HepG2 (cell line): ENCODE measurements at regions not wholly inside any gene's neighbourhood (a gene's known extent, or its start where the extent isn't known, plus 50 kb on each side); places are given as distances from the start of the nearest gene placed in this dataset.
"Not testable (repeated sequence)": the region's sequence is repeated elsewhere in the genome, so short reads cannot be mapped to it uniquely, and the experiment has no call there.

Experiments
- ATAC-seq: fragments of 200-7000 bp; cut with Tn5 transposase; 3 replicates; pipeline ENCODE4 v1.9.1; 2020; ENCODE audit warnings: mild to moderate bottlenecking, moderate library complexity
- BruUV-seq: library from RNA; stranded (reverse); fragments of 400-500 nt; replicated peaks from 2 replicates; lab custom pipeline; 2021; lab: Mats Ljungman, UMichigan
- CTCF ChIA-PET: fragments of 300-600 bp; formaldehyde crosslinking; extraction: SDS; loops from one replicate; lab custom pipeline; 2021; ENCODE audit warnings: low total read pairs, inconsistent platforms, low intra/inter-chr PET ratio; lab: Yijun Ruan, JAX
- POLR2A ChIA-PET: fragments of 350-600 bp; sonication (Branson Sonifier 250); formaldehyde crosslinking; loops from one replicate; lab custom pipeline; 2020; ENCODE audit warnings: antibody characterized with exemption, inconsistent platforms; lab: Yijun Ruan, JAX
- DNase-seq: peaks from one replicate; pipeline ENCODE4 v3.0.0-alpha.2; 2015; ENCODE audit warnings: low spot score
- FAIRE-seq: peaks from 3 replicates; lab custom pipeline; 2011; peaks lifted over from hg19 to GRCh38; lab: Jason Lieb, UNC
- H2AFZ ChIP-seq: one replicate; pipeline ENCODE4 v1.6.1; 2011; ENCODE audit warnings: low read length, inconsistent platforms
- H3K27ac ChIP-seq: fragments of 300-600 bp; 3 replicates; pipeline ENCODE4 v1.8.0; 2011; ENCODE audit warnings: mixed run types, mild to moderate bottlenecking, mixed read lengths, low read length, inconsistent platforms; ENCODE audit not compliant: insufficient read depth; ENCODE audit errors: extremely low read length
- H3K27me3 ChIP-seq, 2 experiments: fragments of 200-600 bp in 1 of 2; 2 replicates in 1 of 2; 3 replicates in 1 of 2; pipeline versions ENCODE4 v1.6.0 to v1.8.0; 2011; ENCODE audit warnings: low read length in 2 of 2, mild to moderate bottlenecking in 2 of 2, moderate library complexity in 2 of 2, inconsistent platforms in 1 of 2; ENCODE audit not compliant: insufficient read depth in 2 of 2, control insufficient read depth in 1 of 2
- H3K36me3 ChIP-seq, 2 experiments: fragments of 200-600 bp in 1 of 2; replicated peaks in 1 of 2; 2 replicates in 1 of 2; 3 replicates in 1 of 2; pipeline versions ENCODE4 v1.5.1 to v1.8.0; 2011; ENCODE audit warnings: low read length in 2 of 2, inconsistent platforms in 1 of 2; ENCODE audit not compliant: insufficient read depth in 2 of 2, control insufficient read depth in 1 of 2
- H3K4me1 ChIP-seq: 2 replicates; pipeline ENCODE4 v1.5.1; 2012; ENCODE audit warnings: low read length, inconsistent platforms; ENCODE audit not compliant: insufficient read depth
- H3K4me2 ChIP-seq: 2 replicates; pipeline ENCODE4 v1.6.0; 2011; ENCODE audit warnings: low read depth, low read length, inconsistent platforms
- H3K4me3 ChIP-seq, 3 experiments: fragments of 200-600 bp in 1 of 3; sonication (generic), shearing (Covaris generic) in 1 of 3; replicated peaks in 1 of 3; 2 replicates each; pipeline ENCODE4 v1.5.1; 2011 to 2016; ENCODE audit warnings: low read length in 3 of 3, inconsistent platforms in 2 of 3, low read depth in 2 of 3, mild to moderate bottlenecking in 2 of 3, control low read depth in 1 of 3, mixed read lengths in 1 of 3; ENCODE audit not compliant: insufficient read depth in 1 of 3
- H3K79me2 ChIP-seq: one replicate; pipeline ENCODE4 v1.6.1; 2011; ENCODE audit warnings: low read length, inconsistent platforms; ENCODE audit not compliant: insufficient read depth
- H3K9ac ChIP-seq: 2 replicates; pipeline ENCODE4 v1.6.0; 2011; ENCODE audit warnings: mild to moderate bottlenecking, low read depth, low read length, inconsistent platforms; ENCODE audit not compliant: insufficient read depth
- H3K9me3 ChIP-seq: 2 replicates; pipeline ENCODE4 v1.5.1; 2012; ENCODE audit warnings: mild to moderate bottlenecking, low read length
- H4K20me1 ChIP-seq: 2 replicates; pipeline ENCODE4 v1.6.0; 2011; ENCODE audit warnings: inconsistent platforms, mild to moderate bottlenecking, low read length, moderate library complexity; ENCODE audit not compliant: insufficient read depth
- CBX2 ChIP-seq, 2 experiments: fragments of 200-600 bp in 1 of 2; sonication (generic); formaldehyde crosslinking in 1 of 2; IDR thresholded peaks; 2 replicates each; pipeline versions ENCODE4 v1.7.0 to v1.8.1; 2018 to 2022; ENCODE audit warnings: low read depth in 2 of 2, low read length in 1 of 2, mild to moderate bottlenecking in 1 of 2, missing genetic modification reagents in 1 of 2
- DPF2 ChIP-seq: sonication (generic); formaldehyde crosslinking; IDR thresholded peaks from 2 replicates; pipeline ENCODE4 v1.4.0; 2020; ENCODE audit warnings: mild to moderate bottlenecking, low read depth, missing genetic modification reagents, borderline replicate concordance
- KDM1A ChIP-seq: IDR thresholded peaks from 2 replicates; pipeline ENCODE4 v1.6.1; 2016; ENCODE audit warnings: missing compliant biosample characterization
- MTF1 ChIP-seq: sonication (generic); formaldehyde crosslinking; IDR thresholded peaks from 2 replicates; pipeline ENCODE4 v1.5.0; 2020; ENCODE audit warnings: missing genetic modification reagents
- PHF20 ChIP-seq: sonication (generic); formaldehyde crosslinking; IDR thresholded peaks from 2 replicates; pipeline ENCODE4 v1.5.0; 2020; ENCODE audit warnings: mild to moderate bottlenecking, missing genetic modification reagents
- RBM22 ChIP-seq: fragments of 200-400 bp; formaldehyde crosslinking; optimal IDR thresholded peaks from 2 replicates; pipeline ENCODE3; 2017; ENCODE audit warnings: mild to moderate bottlenecking, low read length, moderate library complexity
- WGBS: methylation state at CpG from one replicate; pipeline ENCODE4 v1.1.6; 2017; ENCODE audit warnings: low lambda C conversion rate; 5-methylcytosine and 5-hydroxymethylcytosine counted together
- in situ Hi-C: cut with HindIII; loops from 2 replicates; pipeline ENCODE4 v1.10.0; 2017; ENCODE audit warnings: low pct_unique_long_range_greater_than_20kb; ENCODE audit not compliant: extremely low pct_ligation_motif_present
- intact Hi-C: fragments of 100-400 bp; cut with micrococcal nuclease; formaldehyde crosslinking; loops from one replicate; pipeline ENCODE4 v1.10.0; 2022; ENCODE audit not compliant: unreplicated experiment

DNA sequence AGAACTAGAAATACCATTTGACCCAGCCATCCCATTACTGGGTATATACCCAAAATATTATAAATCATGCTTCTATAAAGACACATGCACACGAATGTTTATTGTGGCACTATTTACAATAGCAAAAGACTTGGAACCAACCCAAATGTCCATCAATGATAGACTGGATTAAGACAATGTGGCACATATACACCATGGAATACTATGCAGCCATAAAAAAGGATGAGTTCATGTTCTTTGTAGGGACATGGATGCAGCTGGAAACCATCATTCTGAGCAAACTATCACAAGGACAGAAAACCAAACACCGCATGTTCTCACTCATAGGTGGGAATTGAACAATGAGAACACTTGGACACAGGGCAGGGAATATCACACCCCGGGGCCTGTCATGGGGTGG is 110.8 kb downstream of the PJA1 start:
- H3K9ac ChIP-seq, CTCF ChIA-PET, H2AFZ ChIP-seq, POLR2A ChIA-PET, FAIRE-seq, H3K9me3 ChIP-seq, H3K79me2 ChIP-seq, intact Hi-C loops, H3K36me3 ChIP-seq, H3K4me2 ChIP-seq, H3K27me3 ChIP-seq, H4K20me1 ChIP-seq, H3K4me1 ChIP-seq, H3K4me3 ChIP-seq, DNase-seq, in situ Hi-C loops, H3K27ac ChIP-seq, ATAC-seq, BruUV-seq: not testable (repeated sequence)
- WGBS: 33% methylated on average over 3 of the region's 3 CpGs

DNA sequence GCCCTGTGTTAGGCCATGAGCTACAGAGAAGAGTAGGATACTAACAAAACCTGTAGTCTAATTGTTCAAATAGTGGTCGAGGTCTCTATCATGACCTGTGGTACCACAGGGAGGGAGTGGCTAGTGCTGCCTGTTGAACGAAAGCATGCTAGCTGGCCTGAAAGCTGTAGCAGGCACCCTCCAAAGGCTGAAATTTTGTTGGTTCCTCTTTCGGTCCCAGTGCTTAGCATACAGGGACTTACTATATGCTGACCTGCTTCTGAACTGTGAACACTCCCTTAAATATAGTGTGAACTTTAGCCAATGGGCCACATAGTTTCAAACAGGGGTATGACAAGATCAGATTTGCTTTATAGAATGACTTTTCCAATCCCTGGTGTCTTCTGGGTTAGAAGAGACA is 113.4 kb downstream of the PJA1 start:
- Histone ChIP-seq H3K27me3 (no peaks in the 10 kb centered on the region), H3K79me2 (no peaks in the 10 kb centered on the region)
- WGBS: 80% methylated on average over 1 of the region's 3 CpGs
- TF ChIP-seq MTF1 (CRISPR knock-in tag) (no peak), PHF20 (CRISPR knock-in tag) (no peak), RBM22 (no peak), CBX2 (IDR thresholded peaks at IDR 0.05; ENCODE audit: low read depth, low read length) (no peak), CBX2 (CRISPR knock-in tag; IDR thresholded peaks at IDR 0.05; ENCODE audit: low read depth) (no peak), KDM1A (CRISPR knock-in tag) (no peak), DPF2 (CRISPR knock-in tag) (no peak)
- TF ChIP-seq, all 625 proteins: peak for 0
- no peak overlapping the region for H3K27ac ChIP-seq
- ATAC-seq (no peak), FAIRE-seq (no peak), DNase-seq (no peak)
- no peak overlapping the region for H3K9ac ChIP-seq
- intact Hi-C loops (no loop called here), in situ Hi-C loops (no loop called here)
- no peaks in the 10 kb centered on the region for H4K20me1 ChIP-seq
- H3K4me3 ChIP-seq: no peak overlapping the region
- no TSS peak for BruUV-seq
- no peak overlapping the region for H3K4me2 ChIP-seq
- ChIA-PET CTCF (no interaction called here), POLR2A (no interaction called here)
- no peak overlapping the region for H2AFZ ChIP-seq
- no peaks in the 10 kb centered on the region for H3K36me3 ChIP-seq
- no peaks in the 10 kb centered on the region for H3K4me1 ChIP-seq
- no peaks in the 10 kb centered on the region for H3K9me3 ChIP-seq
